GM12878 (cell line): ENCODE measurements at regions not wholly inside any gene's neighbourhood (a gene's known extent, or its start where the extent isn't known, plus 50 kb on each side); places are given as distances from the start of the nearest gene placed in this dataset.
A peak's percentile ranks its signal among the peaks of the same experiment; 100 is the strongest.

ENCODE experiments used
- ATAC-seq: fragments of 200-7000 bp; cut with Tn5 transposase; 3 replicates; pipeline ENCODE4 v1.9.1; 2020; ENCODE audit warnings: mild to moderate bottlenecking, moderate library complexity
- BruUV-seq: library from RNA; stranded (reverse); fragments of 400-500 nt; replicated peaks from 2 replicates; lab custom pipeline; 2021; lab: Mats Ljungman, UMichigan
- CTCF ChIA-PET: fragments of 300-600 bp; sonication (Branson Sonifier 250); formaldehyde crosslinking; extraction: SDS; loops from one replicate; lab custom pipeline; 2021; ENCODE audit warnings: inconsistent platforms; lab: Yijun Ruan, JAX
- POLR2A ChIA-PET: fragments of 350-600 bp; formaldehyde crosslinking; extraction: SDS; loops from one replicate; lab custom pipeline; 2021; ENCODE audit warnings: inconsistent platforms; lab: Charles Lee
- RAD21 ChIA-PET: fragments of 300-600 bp; sonication (Branson Sonifier 250); formaldehyde crosslinking; loops from one replicate; lab custom pipeline; 2023; ENCODE audit warnings: antibody characterized with exemption; ENCODE audit not compliant: unreplicated experiment; lab: Charles Lee
- SMC1A ChIA-PET: fragments of 300-600 bp; sonication (Branson Sonifier 250); formaldehyde crosslinking; loops from one replicate; lab custom pipeline; 2023; ENCODE audit not compliant: unreplicated experiment, uncharacterized antibody; lab: Charles Lee
- DNase-seq: peaks from one replicate; pipeline ENCODE4 v3.0.0-alpha.2; 2011; ENCODE audit warnings: low read depth, low spot score
- FAIRE-seq: peaks from 3 replicates; lab custom pipeline; 2011; peaks lifted over from hg19 to GRCh38; lab: Jason Lieb, UNC
- H2AFZ ChIP-seq: 2 replicates; pipeline ENCODE4 v1.6.0; 2011; ENCODE audit warnings: low read depth, low read length, control low read depth; ENCODE audit not compliant: control insufficient read depth
- H3K27ac ChIP-seq: 2 replicates; pipeline ENCODE4 v1.5.1; 2011; ENCODE audit warnings: control low read depth; ENCODE audit not compliant: control insufficient read depth, insufficient read depth
- H3K27me3 ChIP-seq, 2 experiments: replicated peaks in 1 of 2; 2 replicates each; pipeline versions ENCODE4 v1.6.0 to v1.6.1; 2011; ENCODE audit warnings: low read length in 1 of 2; ENCODE audit not compliant: control insufficient read depth in 2 of 2, insufficient read depth in 2 of 2
- H3K36me3 ChIP-seq, 2 experiments: 2 replicates each; pipeline ENCODE4 v1.5.1; 2011; ENCODE audit warnings: low read length in 1 of 2; ENCODE audit not compliant: control insufficient read depth in 2 of 2, insufficient read depth in 2 of 2
- H3K4me1 ChIP-seq: 2 replicates; pipeline ENCODE4 v1.6.1; 2011; ENCODE audit warnings: mild to moderate bottlenecking, low read length, moderate library complexity, mixed read lengths; ENCODE audit not compliant: control insufficient read depth, insufficient read depth
- H3K4me2 ChIP-seq: 2 replicates; pipeline ENCODE4 v1.6.0; 2011; ENCODE audit warnings: control low read depth; ENCODE audit not compliant: control insufficient read depth, insufficient read depth
- H3K4me3 ChIP-seq: fragments of 200-600 bp; sonication (generic); 2 replicates; pipeline ENCODE4 v1.5.1; 2016
- H3K79me2 ChIP-seq: 2 replicates; pipeline ENCODE4 v1.6.0; 2011; ENCODE audit warnings: low read length; ENCODE audit not compliant: control insufficient read depth, insufficient read depth
- H3K9ac ChIP-seq: 2 replicates; pipeline ENCODE4 v1.8.0; 2011; ENCODE audit warnings: low read length, control low read depth, mixed read lengths; ENCODE audit not compliant: control insufficient read depth, insufficient read depth
- H3K9me3 ChIP-seq: replicated peaks from 3 replicates; pipeline ENCODE4 v1.5.1; 2011; ENCODE audit warnings: mild to moderate bottlenecking, low read length; ENCODE audit not compliant: control insufficient read depth, insufficient read depth
- H4K20me1 ChIP-seq: 2 replicates; pipeline ENCODE4 v1.6.0; 2011; ENCODE audit not compliant: control insufficient read depth, insufficient read depth
- BCL11A ChIP-seq: IDR thresholded peaks from 2 replicates; pipeline ENCODE4 v1.6.1; 2011; ENCODE audit warnings: low read depth, low read length
- EP300 ChIP-seq, 2 experiments: fragments of 150-350 bp in 1 of 2; IDR thresholded peaks; 2 replicates each; pipeline ENCODE4 v1.6.1; 2011 to 2012; ENCODE audit warnings: low read depth in 2 of 2, low read length in 2 of 2, borderline replicate concordance in 1 of 2, improper control_type of control experiment in 1 of 2, inconsistent platforms in 1 of 2; ENCODE audit not compliant: control insufficient read depth in 1 of 2
- IKZF2 ChIP-seq, 2 experiments: fragments of 450-650 bp; IDR thresholded peaks; 2 replicates each; pipeline ENCODE4 v1.6.1; 2017; ENCODE audit warnings: mild to moderate bottlenecking in 2 of 2, moderate library complexity in 2 of 2
- MTA2 ChIP-seq: fragments of 450-650 bp; IDR thresholded peaks from 2 replicates; pipeline ENCODE4 v1.6.1; 2016; ENCODE audit warnings: low read depth, mild to moderate bottlenecking, moderate library complexity
- PAX5 ChIP-seq: IDR thresholded peaks from 2 replicates; pipeline ENCODE4 v1.6.1; 2011; ENCODE audit warnings: low read depth, low read length, borderline replicate concordance
- SMC3 ChIP-seq: IDR thresholded peaks from 2 replicates; pipeline ENCODE4 v1.6.1; 2011; ENCODE audit warnings: low read length, improper control_type of control experiment, borderline replicate concordance
- SPI1 ChIP-seq: IDR thresholded peaks from 2 replicates; pipeline ENCODE4 v1.6.1; 2011; ENCODE audit warnings: low read depth, mild to moderate bottlenecking, low read length, moderate library complexity, borderline replicate concordance; ENCODE audit not compliant: insufficient read depth
- SRF ChIP-seq, 2 experiments: IDR thresholded peaks; 2 replicates each; pipeline ENCODE4 v1.6.1; 2011; ENCODE audit warnings: low read depth in 2 of 2, low read length in 2 of 2, mild to moderate bottlenecking in 1 of 2, moderate library complexity in 1 of 2
- WGBS: methylation state at CpG from one replicate; pipeline ENCODE4 v1.1.6; 2016; ENCODE audit warnings: low lambda C conversion rate; ENCODE audit not compliant: insufficient replicate concordance, insufficient coverage; ENCODE audit errors: missing lambda C conversion rate; 5-methylcytosine and 5-hydroxymethylcytosine counted together
- in situ Hi-C: fragments of 300-500 bp; cut with MboI; formaldehyde crosslinking; loops from 9 replicates; pipeline ENCODE4 v1.14.3; 2018; ENCODE audit warnings: mixed read lengths
- intact Hi-C: fragments of 100-400 bp; cut with micrococcal nuclease; formaldehyde crosslinking; loops from one replicate; pipeline ENCODE4 v1.14.2; 2022; ENCODE audit not compliant: unreplicated experiment

DNA sequence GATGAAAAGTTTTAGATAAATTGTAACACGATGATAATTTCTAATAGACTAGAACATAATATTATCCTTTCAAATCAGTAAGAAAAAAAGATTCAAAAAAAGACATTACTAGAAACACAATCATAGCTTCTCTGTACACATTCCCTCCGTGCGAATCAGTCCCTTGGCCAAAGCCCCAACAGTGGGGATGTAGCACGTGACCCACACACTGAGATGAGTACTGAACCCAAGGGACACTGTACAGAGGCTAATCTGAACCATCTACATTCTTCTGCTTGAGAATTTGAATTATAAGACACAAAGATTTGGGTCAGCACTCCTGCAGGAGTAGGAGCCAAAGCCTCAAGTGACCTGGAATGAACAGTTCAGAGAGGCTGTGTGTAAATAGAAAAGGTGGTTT, 353.7 kb downstream of the INSC start:
- no peaks in the 10 kb centered on the region for H3K9me3 ChIP-seq
- RAD21 ChIA-PET, result no interaction called here
- SMC1A ChIA-PET, result no interaction called here
- no peaks in the 10 kb centered on the region for H3K79me2 ChIP-seq
- no TSS peak for BruUV-seq
- WGBS, result 32% methylated on average over 4 of the region's 4 CpGs
- H3K4me1 ChIP-seq, result no peaks in the 10 kb centered on the region
- CTCF ChIA-PET, result no interaction called here
- no peaks in the 10 kb centered on the region for H3K27me3 ChIP-seq
- no peak overlapping the region for H2AFZ ChIP-seq
- H3K27ac ChIP-seq, result no peak overlapping the region
- no peak overlapping the region for H3K9ac ChIP-seq
- H3K36me3 ChIP-seq, result no peaks in the 10 kb centered on the region
- TF ChIP-seq SPI1 (no peak), SRF (IDR thresholded peaks at IDR 0.05; ENCODE audit: low read depth in 2 of 2, low read length in 2 of 2) (no peak)
- no peak overlapping the region for H3K4me3 ChIP-seq
- intact Hi-C loops, result no loop called here
- in situ Hi-C loops, result no loop called here
- DNase-seq (no peak), FAIRE-seq (no peak), ATAC-seq (no peak)
- POLR2A ChIA-PET, result no interaction called here
- no peaks in the 10 kb centered on the region for H4K20me1 ChIP-seq
- H3K4me2 ChIP-seq, result no peak overlapping the region

DNA sequence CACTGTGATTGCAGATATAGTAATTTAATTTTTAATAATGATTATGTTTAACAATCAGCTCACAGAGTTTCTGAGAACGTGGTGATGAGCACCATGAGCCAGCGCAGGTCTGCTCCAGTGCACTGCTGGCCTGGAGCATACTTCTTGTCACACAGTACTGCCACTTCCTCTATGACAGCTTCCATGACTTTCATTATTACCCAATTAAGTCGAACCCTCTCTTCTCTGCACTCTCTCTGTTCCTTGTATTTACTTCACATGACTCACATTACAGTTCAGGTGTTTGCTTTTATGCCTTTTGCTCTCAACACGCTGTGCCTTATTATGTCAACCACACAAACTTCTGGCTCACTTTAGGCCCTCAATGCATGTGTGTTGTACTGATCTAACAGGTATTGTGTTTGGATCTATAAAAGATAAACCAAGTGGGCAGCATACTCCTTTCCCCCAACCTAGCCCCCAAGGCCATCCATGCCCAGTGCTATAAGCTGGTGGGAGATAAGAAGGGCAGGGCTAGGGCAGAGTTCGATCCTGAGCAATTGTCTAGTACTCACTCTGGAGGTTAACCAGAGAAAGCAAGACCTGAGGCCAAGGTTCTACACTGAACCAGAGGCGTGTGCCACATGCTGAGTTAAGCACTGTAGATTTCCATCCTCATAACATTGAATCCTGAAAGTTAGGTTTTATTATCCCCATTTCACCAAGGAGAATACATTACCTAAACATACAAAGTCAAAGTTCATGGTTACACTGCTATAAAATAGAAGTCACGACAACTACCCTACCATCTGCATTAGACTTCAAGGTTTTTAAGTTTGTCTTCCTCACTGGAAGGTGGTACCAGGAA, 356.5 kb downstream of the INSC start:
- ATAC-seq, result peak; percentile 83
- no peak overlapping the region for H3K4me3 ChIP-seq
- DNase-seq, result no peak
- no peak overlapping the region for H2AFZ ChIP-seq
- in situ Hi-C loops, result no loop called here
- 20% methylated on average over 7 of the region's 7 CpGs for WGBS
- H3K9me3 ChIP-seq, result no peaks in the 10 kb centered on the region
- ChIA-PET POLR2A (no interaction called here), CTCF (interaction anchor here (1.1 kb wide), 1 partner anchor 142 kb away, joined by 3 read pairs; no protein-coding TSS in a partner anchor), RAD21 (no interaction called here), SMC1A (no interaction called here)
- H3K79me2 ChIP-seq, result no peaks in the 10 kb centered on the region
- no peak overlapping the region for H3K9ac ChIP-seq
- no peak overlapping the region for H3K27ac ChIP-seq
- no peaks in the 10 kb centered on the region for H4K20me1 ChIP-seq
- H3K27me3 ChIP-seq, result no peaks in the 10 kb centered on the region
- TF ChIP-seq PAX5 (no peak), BCL11A (no peak), MTA2 (peak; percentile 26; the same call in 1 of the 2 replicates), IKZF2 (IDR thresholded peaks at IDR 0.05) (0 out of 4 replicates have a peak, but pooled peaks of 1 of the 2 experiments have one; percentile 10), SPI1 (peak; percentile 56; the same call in 1 of the 2 replicates), SMC3 (no peak), EP300 (IDR thresholded peaks at IDR 0.05; ENCODE audit: borderline replicate concordance in 1 of 2, control insufficient read depth in 1 of 2, low read depth in 2 of 2, low read length in 2 of 2) (peak in 1 of 2 experiments; percentile 28; a peak in 1 of 4 replicates)
- intact Hi-C loops, result no loop called here
- no TSS peak for BruUV-seq
- no peaks in the 10 kb centered on the region for H3K36me3 ChIP-seq
- H3K4me1 ChIP-seq, result no peaks in the 10 kb centered on the region
- H3K4me2 ChIP-seq, result no peak overlapping the region
- no peak for FAIRE-seq
